T-helper 2 cell treated with Interferon-gamma antibody and Interleukin-4, amounts not matched to agents 5 μg/mL and 100 μg/mL, for 36 hours (primary cell): ENCODE measurements at regions not wholly inside any gene's neighbourhood (a gene's known extent, or its start where the extent isn't known, plus 50 kb on each side); places are given as distances from the start of the nearest gene placed in this dataset.
"Not testable (repeated sequence)": the region's sequence is repeated elsewhere in the genome, so short reads cannot be mapped to it uniquely, and the experiment has no call there.

ENCODE experiments used
- DNase-seq: peaks from one replicate; pipeline ENCODE4 v3.0.0; 2021; ENCODE audit warnings: low spot score
- H3K27ac Mint-ChIP-seq: one replicate; pipeline ENCODE4 v1.8.0; 2021; ENCODE audit warnings: mild to moderate bottlenecking, mixed read lengths
- H3K27me3 Mint-ChIP-seq: one replicate; pipeline ENCODE4 v1.8.0; 2021; ENCODE audit warnings: low read depth, mixed read lengths
- H3K36me3 Mint-ChIP-seq: one replicate; pipeline ENCODE4 v1.8.0; 2021; ENCODE audit warnings: low read depth, mixed read lengths
- H3K4me1 Mint-ChIP-seq: one replicate; pipeline ENCODE4 v1.8.0; 2021; ENCODE audit warnings: low read depth, mixed read lengths
- H3K4me3 Mint-ChIP-seq: one replicate; pipeline ENCODE4 v1.8.0; 2022; ENCODE audit warnings: mild to moderate bottlenecking, moderate library complexity, mixed read lengths
- H3K9me3 Mint-ChIP-seq: one replicate; pipeline ENCODE4 v1.8.0; 2021; ENCODE audit warnings: mixed read lengths

GRCh38 chr10:42883993-42884983 lies 101.7 kb downstream of the BMS1 start:
- no peaks in the 10 kb centered on the region for H3K4me1 Mint-ChIP-seq
- DNase-seq: no peak
- H3K4me3 Mint-ChIP-seq: no peak overlapping the region
- no peak overlapping the region for H3K27ac Mint-ChIP-seq
- H3K9me3 Mint-ChIP-seq: peaks cover 14% of the 10 kb centered on the region
- no peaks in the 10 kb centered on the region for H3K27me3 Mint-ChIP-seq
- no peaks in the 10 kb centered on the region for H3K36me3 Mint-ChIP-seq

GRCh38 chr10:42885491-42886270 lies 103.1 kb downstream of the BMS1 start:
- Mint-ChIP-seq H3K27ac (no peak overlapping the region), H3K27me3 (no peaks in the 10 kb centered on the region), H3K9me3 (peaks cover 14% of the 10 kb centered on the region), H3K4me3 (no peak overlapping the region), H3K36me3 (no peaks in the 10 kb centered on the region), H3K4me1 (no peaks in the 10 kb centered on the region)
- no peak for DNase-seq

GRCh38 chr10:42887734-42888503 lies 105.3 kb downstream of the BMS1 start:
- Mint-ChIP-seq H3K4me3 (no peak overlapping the region), H3K9me3 (peaks cover 4% of the 10 kb centered on the region), H3K27me3 (no peaks in the 10 kb centered on the region), H3K36me3 (no peaks in the 10 kb centered on the region), H3K27ac (no peak overlapping the region), H3K4me1 (no peaks in the 10 kb centered on the region)
- DNase-seq: no peak

DNA sequence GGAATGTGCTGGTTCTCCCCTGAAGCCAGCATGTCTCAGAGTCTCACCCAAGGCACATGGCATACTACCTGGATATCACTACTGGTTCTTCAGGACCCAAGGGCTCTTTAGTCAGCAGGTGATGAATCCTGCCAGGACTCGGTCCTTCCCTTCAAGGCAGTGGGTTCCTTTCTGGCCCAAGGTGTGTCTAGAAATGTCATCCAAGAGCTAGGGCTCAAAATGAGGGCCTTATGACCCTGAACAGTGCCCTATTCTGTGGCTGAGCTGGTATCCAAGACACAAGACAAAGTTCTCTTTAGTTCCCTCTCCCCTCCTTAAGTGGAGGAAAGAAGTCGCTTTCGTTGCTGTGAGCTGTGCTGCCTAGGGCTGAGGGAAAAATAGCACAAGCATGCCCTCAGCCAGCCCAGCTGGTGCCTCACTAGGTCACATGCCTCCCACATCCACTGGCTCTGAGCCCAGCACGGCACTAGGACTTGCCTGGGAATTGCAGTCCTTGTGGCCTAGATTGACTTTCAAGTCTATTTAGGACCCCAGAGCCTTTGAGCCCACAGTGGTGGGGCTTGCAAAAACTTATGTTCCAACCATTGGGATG lies 106.0 kb downstream of the BMS1 start:
- H3K36me3 Mint-ChIP-seq: no peaks in the 10 kb centered on the region
- no peak overlapping the region for H3K4me3 Mint-ChIP-seq
- no peaks in the 10 kb centered on the region for H3K27me3 Mint-ChIP-seq
- H3K27ac Mint-ChIP-seq: no peak overlapping the region
- H3K9me3 Mint-ChIP-seq: no peaks in the 10 kb centered on the region
- no peak for DNase-seq
- H3K4me1 Mint-ChIP-seq: no peaks in the 10 kb centered on the region

DNA sequence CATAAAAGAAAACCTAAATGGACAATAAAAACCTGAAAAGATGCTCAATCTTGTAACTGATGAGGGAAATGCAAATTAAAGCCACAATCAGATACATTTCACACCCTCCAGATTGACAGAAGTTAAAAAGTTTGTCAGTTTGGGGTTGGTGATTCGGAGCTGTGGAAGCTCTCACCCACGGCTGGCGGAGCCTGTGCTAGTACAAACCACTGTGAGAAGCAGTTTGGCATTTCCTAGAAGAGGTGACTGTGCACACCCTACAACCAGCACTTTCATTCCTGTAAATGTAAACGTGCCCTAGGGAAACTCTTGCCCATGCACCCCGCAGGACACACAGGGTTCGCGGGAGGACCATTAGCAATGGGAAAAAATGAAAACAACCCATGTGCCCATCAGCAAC lies 114.1 kb downstream of the BMS1 start:
- Mint-ChIP-seq H3K27me3 (peaks cover 17% of the 10 kb centered on the region), H3K27ac (no peak overlapping the region), H3K4me1 (no peaks in the 10 kb centered on the region), H3K4me3 (no peak overlapping the region), H3K36me3 (peaks cover 2% of the 10 kb centered on the region), H3K9me3 (peaks cover 9% of the 10 kb centered on the region)
- DNase-seq: no peak

- no peak for DNase-seq
- Mint-ChIP-seq H3K27ac (no peak overlapping the region), H3K4me1 (no peaks in the 10 kb centered on the region), H3K4me3 (no peak overlapping the region), H3K27me3 (peaks cover 17% of the 10 kb centered on the region), H3K9me3 (peaks cover 9% of the 10 kb centered on the region), H3K36me3 (peaks cover 2% of the 10 kb centered on the region)
Observed at GRCh38 chr10:42898037-42898960, 115.7 kb downstream of the BMS1 start.

GRCh38 chr10:42899036-42899435 lies 116.4 kb downstream of the BMS1 start:
- no peaks in the 10 kb centered on the region for H3K4me1 Mint-ChIP-seq
- peaks cover 17% of the 10 kb centered on the region for H3K27me3 Mint-ChIP-seq
- H3K27ac Mint-ChIP-seq: no peak overlapping the region
- peaks cover 2% of the 10 kb centered on the region for H3K36me3 Mint-ChIP-seq
- peaks cover 9% of the 10 kb centered on the region for H3K9me3 Mint-ChIP-seq
- no peak for DNase-seq
- no peak overlapping the region for H3K4me3 Mint-ChIP-seq

DNA sequence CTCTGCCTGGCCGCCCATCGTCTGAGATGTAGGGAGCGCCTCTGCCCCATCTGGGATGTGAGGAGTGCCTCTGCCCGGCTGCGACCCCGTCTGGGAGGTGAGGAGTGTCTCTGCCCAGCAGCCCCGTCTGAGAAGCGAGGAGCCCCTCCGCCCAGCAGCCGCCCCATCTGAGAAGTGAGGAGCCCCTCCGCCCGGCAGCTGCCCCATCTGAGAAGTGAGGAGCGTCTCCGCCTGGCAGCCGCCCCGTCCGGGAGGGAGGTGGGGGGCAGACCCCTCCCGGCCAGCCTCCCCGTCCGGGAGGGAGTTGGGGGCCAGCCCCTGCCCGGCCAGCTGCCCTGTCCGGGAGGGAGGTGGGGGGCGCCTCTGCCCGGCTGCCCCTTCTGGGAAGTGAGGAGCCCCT lies 117.8 kb downstream of the BMS1 start:
- H3K27me3 Mint-ChIP-seq: peaks cover 17% of the 10 kb centered on the region
- H3K9me3 Mint-ChIP-seq, H3K4me1 Mint-ChIP-seq, DNase-seq, H3K27ac Mint-ChIP-seq, H3K4me3 Mint-ChIP-seq, H3K36me3 Mint-ChIP-seq: not testable (repeated sequence)

DNA sequence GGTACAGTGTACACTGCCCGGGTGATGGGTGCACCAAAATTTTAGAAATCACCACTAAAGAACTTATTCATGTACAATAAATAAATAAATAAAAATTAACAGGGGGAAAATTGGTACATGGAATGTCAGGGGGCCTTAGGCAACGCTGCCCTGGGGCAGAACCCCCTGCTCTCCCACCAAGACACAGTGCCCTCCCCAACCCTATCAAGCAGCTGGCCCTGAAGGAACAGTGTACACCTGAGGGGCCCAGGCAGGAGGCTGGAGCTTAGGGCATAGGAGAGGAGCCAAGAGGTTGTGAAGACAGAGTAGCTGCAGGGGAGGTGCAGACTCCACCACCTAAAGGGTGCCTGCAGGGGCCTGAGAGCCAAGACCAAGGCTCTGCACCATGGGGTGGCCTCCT lies 128.8 kb downstream of the BMS1 start:
- no peak for DNase-seq
- H3K36me3 Mint-ChIP-seq: no peaks in the 10 kb centered on the region

GRCh38 chr10:42916974-42917373 lies 134.4 kb downstream of the BMS1 start:
- no peaks in the 10 kb centered on the region for H3K27me3 Mint-ChIP-seq
- H3K36me3 Mint-ChIP-seq: no peaks in the 10 kb centered on the region
- H3K4me3 Mint-ChIP-seq: no peak overlapping the region
- H3K9me3 Mint-ChIP-seq: peaks cover 4% of the 10 kb centered on the region
- H3K27ac Mint-ChIP-seq: no peak overlapping the region
- no peaks in the 10 kb centered on the region for H3K4me1 Mint-ChIP-seq
- no peak for DNase-seq

More for the DNA sequence above, 128.8 kb downstream of the BMS1 start:
- no peak overlapping the region for H3K27ac Mint-ChIP-seq
- peaks cover 8% of the 10 kb centered on the region for H3K9me3 Mint-ChIP-seq
- no peaks in the 10 kb centered on the region for H3K4me1 Mint-ChIP-seq
- H3K4me3 Mint-ChIP-seq: no peak overlapping the region
- no peaks in the 10 kb centered on the region for H3K27me3 Mint-ChIP-seq

GRCh38 chr10:42917821-42918220 lies 135.2 kb downstream of the BMS1 start:
- Mint-ChIP-seq H3K4me1 (no peaks in the 10 kb centered on the region), H3K27me3 (no peaks in the 10 kb centered on the region), H3K36me3 (no peaks in the 10 kb centered on the region)

DNA sequence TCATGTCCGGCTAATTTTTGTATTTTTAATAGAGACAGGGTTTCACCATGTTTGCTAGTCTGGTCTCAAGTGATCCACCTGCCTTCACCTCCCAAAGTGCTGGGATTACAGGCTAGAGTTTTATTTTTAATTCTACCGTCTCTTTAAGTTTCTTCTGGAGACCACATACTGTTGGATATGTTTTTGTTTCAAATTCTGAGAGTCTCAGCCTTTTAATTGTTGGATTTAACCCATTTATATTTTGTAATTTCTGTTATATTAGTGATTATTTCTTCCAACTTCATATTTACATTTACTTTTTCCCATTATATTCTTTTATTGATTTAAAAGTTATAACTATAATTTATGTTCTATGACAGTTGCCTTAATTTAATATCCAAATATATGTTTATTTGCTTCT lies 139.4 kb downstream of the BMS1 start:
- H3K27ac Mint-ChIP-seq: no peak overlapping the region
- no peak for DNase-seq
- no peaks in the 10 kb centered on the region for H3K36me3 Mint-ChIP-seq
- H3K4me3 Mint-ChIP-seq: no peak overlapping the region
- peaks cover 4% of the 10 kb centered on the region for H3K27me3 Mint-ChIP-seq
- H3K9me3 Mint-ChIP-seq: peaks cover 5% of the 10 kb centered on the region
- H3K4me1 Mint-ChIP-seq: no peaks in the 10 kb centered on the region

More at GRCh38 chr10:42917821-42918220, 135.2 kb downstream of the BMS1 start:
- Mint-ChIP-seq H3K9me3 (peaks cover 7% of the 10 kb centered on the region), H3K27ac (no peak overlapping the region), H3K4me3 (no peak overlapping the region)
- no peak for DNase-seq
